ENCODE measurements at regions not wholly inside any gene's neighbourhood (a gene's known extent, or its start where the extent isn't known, plus 50 kb on each side); places are given as distances from the start of the nearest gene placed in this dataset.

DNA sequence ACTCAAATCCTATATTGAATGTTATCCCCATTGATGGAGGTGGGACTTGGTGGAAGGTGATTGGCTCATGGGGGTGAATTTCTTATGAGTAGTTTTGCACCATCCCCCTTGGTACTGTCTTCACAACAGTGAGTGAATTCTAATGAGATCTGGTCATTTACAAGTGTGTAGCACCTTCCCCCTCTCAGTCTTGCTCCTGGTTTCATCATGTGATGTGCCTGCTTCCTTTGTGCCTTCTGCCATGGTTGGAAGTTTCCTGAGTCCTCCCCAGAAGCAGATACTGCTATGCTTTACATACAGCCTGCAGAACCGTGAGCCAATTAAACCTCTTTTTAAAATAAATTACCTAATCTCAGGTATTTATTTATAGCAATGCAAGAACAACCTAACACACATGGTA lies 302.4 kb upstream of the KITLG start:
- no peak for TF ChIP-seq CTCF (conservative IDR thresholded peaks at IDR 0.05; ENCODE audit: low read depth, low read length)
- H3K4me3 ChIP-seq (ENCODE audit: low read depth, low read length): no peak overlapping the region
- no peak for DNase-seq (ENCODE audit: low read depth)

GRCh38 chr12:88880051-88880450 lies 299.8 kb upstream of the KITLG start:
- DNase-seq (ENCODE audit: low read depth): no peak
- no peak for TF ChIP-seq CTCF (conservative IDR thresholded peaks at IDR 0.05; ENCODE audit: low read depth, low read length)
- no peak overlapping the region for H3K4me3 ChIP-seq (ENCODE audit: low read depth, low read length)

DNA sequence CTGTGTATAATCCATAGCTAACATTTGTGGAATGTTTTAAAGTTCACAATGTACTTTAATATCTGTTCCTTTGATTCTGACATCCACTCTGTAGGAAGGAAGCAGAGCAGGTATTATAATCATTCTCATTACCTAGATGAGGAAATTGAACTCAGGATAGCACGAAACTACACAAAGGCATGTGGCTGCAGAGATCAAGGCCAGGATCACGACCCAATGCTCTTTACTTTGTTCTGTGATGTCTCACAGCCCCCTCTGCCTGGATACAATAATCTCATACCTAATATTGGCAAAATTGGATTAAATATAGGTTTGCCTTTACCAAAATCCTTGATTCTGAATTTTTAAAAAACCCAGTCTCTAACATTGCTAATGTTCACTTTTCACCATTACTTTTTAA lies 298.0 kb upstream of the KITLG start:
- no peak for DNase-seq (ENCODE audit: low read depth)
- H3K4me3 ChIP-seq (ENCODE audit: low read depth, low read length): no peak overlapping the region
- no peak for TF ChIP-seq CTCF (conservative IDR thresholded peaks at IDR 0.05; ENCODE audit: low read depth, low read length)

- no peak for DNase-seq (ENCODE audit: low read depth)
- H3K4me3 ChIP-seq (ENCODE audit: low read depth, low read length): no peak overlapping the region
- TF ChIP-seq CTCF (conservative IDR thresholded peaks at IDR 0.05; ENCODE audit: low read depth, low read length): no peak
Measured at GRCh38 chr12:88876857-88877256, 296.6 kb upstream of the KITLG start.

DNA sequence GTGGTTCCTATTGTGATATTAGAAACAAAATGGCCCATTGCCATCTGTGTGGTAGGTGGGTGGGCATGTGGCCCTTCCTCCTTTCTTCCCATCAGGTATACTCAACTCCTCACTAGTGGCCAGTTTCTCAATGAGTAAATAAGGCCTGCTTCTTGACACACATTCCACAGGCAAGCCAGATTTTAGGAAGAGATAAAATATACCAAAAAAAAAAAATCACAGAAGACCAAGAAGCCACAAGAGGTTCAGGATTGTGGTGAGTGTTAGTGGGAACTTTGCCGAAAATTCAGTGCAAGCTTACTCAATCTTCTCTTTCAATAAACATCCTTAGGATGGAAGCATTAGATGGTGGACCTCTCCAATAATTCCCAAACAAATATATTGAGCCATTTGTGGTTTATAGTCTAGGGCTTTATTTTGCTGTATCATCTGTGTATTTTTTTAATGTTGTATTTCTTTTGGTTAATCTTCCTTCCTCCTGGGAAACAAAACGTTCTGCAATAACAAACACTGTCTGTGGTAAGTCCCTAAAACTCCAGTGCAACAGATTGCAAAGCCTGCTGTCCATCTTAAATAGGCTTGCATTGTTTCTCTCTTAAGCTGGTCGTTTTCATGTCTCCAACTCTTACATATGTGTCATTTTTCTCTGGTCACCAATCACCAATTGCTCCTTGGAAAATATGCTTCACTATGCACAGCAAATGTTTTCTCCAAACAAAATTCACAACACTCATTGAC lies 289.9 kb upstream of the KITLG start:
- no peak for TF ChIP-seq CTCF (conservative IDR thresholded peaks at IDR 0.05; ENCODE audit: low read depth, low read length)
- DNase-seq (ENCODE audit: low read depth): peak; percentile 73
- H3K4me3 ChIP-seq (ENCODE audit: low read depth, low read length): no peak overlapping the region

- no peak for TF ChIP-seq CTCF (conservative IDR thresholded peaks at IDR 0.05; ENCODE audit: low read depth, low read length)
- no peak for DNase-seq (ENCODE audit: low read depth)
- no peak overlapping the region for H3K4me3 ChIP-seq (ENCODE audit: low read depth, low read length)
Measured at GRCh38 chr12:88868050-88868449, 287.8 kb upstream of the KITLG start.

GRCh38 chr12:88867510-88867909 lies 287.2 kb upstream of the KITLG start:
- DNase-seq (ENCODE audit: low read depth): no peak
- TF ChIP-seq CTCF (conservative IDR thresholded peaks at IDR 0.05; ENCODE audit: low read depth, low read length): no peak
- no peak overlapping the region for H3K4me3 ChIP-seq (ENCODE audit: low read depth, low read length)
